ENCODE measurements at regions not wholly inside any gene's neighbourhood (a gene's known extent, or its start where the extent isn't known, plus 50 kb on each side); places are given as distances from the start of the nearest gene placed in this dataset.

GRCh38 chr6:56399672-56400263 is 152.4 kb upstream of the COL21A1 start:
- in situ Hi-C loops (cut with HindIII; ENCODE audit: low sequenced_read_pairs) = no loop called here
- DNase-seq (ENCODE audit: low read depth) = no peak
- H3K4me3 ChIP-seq (ENCODE audit: low read depth, low read length) = no peak overlapping the region
- TF ChIP-seq CTCF (IDR thresholded peaks at IDR 0.05; ENCODE audit: low read depth, low read length, missing control alignments) = no peak

GRCh38 chr6:56399250-56399671 is 151.9 kb upstream of the COL21A1 start:
- in situ Hi-C loops (cut with HindIII; ENCODE audit: low sequenced_read_pairs) = no loop called here
- H3K4me3 ChIP-seq (ENCODE audit: low read depth, low read length) = no peak overlapping the region
- DNase-seq (ENCODE audit: low read depth) = no peak
- TF ChIP-seq CTCF (IDR thresholded peaks at IDR 0.05; ENCODE audit: low read depth, low read length, missing control alignments) = no peak

DNA sequence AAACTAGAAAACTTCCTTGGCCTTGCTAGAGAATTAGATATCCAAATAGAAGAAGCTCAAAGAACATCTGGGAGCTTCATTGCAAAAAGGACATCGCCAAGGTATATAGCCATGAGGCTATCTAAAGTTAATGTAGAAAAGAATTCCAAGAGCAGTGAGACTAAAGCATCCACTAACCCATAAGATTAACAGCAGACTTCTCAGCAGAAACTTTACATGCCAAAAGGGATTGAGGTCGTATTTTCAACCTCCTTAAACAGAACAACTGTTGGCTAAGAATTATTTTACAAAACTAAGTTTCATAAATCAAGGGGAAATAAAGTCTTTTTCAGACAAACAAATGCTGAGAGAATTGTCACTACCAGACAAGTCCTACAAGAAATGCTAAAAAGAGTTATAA is 149.1 kb upstream of the COL21A1 start:
- no peak for TF ChIP-seq CTCF (IDR thresholded peaks at IDR 0.05; ENCODE audit: low read depth, low read length, missing control alignments)
- in situ Hi-C loops (cut with HindIII; ENCODE audit: low sequenced_read_pairs) = no loop called here
- DNase-seq (ENCODE audit: low read depth) = no peak
- H3K4me3 ChIP-seq (ENCODE audit: low read depth, low read length) = no peak overlapping the region

- H3K4me3 ChIP-seq (ENCODE audit: low read depth, low read length) = no peak overlapping the region
- in situ Hi-C loops (cut with HindIII; ENCODE audit: low sequenced_read_pairs) = no loop called here
- no peak for TF ChIP-seq CTCF (IDR thresholded peaks at IDR 0.05; ENCODE audit: low read depth, low read length, missing control alignments)
- DNase-seq (ENCODE audit: low read depth) = no peak
Measured at GRCh38 chr6:56393615-56394612, 146.5 kb upstream of the COL21A1 start.

DNA sequence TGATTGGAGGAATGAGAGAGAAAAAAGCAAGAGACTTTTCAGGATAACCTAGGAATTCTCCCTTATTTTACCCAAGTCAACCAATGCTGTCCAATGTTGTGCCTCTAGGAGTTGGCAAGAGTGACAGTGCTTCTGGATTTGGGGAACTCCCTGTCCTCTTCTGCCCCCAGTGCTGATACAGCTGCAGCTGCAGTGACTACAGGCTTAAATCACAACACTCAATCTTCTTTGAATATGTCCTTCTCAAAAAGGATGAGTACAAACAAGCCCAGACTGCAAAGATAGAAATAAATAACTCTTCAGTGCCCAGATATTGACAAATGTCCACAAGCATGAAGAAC is 141.0 kb upstream of the COL21A1 start:
- in situ Hi-C loops (cut with HindIII; ENCODE audit: low sequenced_read_pairs) = no loop called here
- no peak overlapping the region for H3K4me3 ChIP-seq (ENCODE audit: low read depth, low read length)
- no peak for DNase-seq (ENCODE audit: low read depth)
- TF ChIP-seq CTCF (IDR thresholded peaks at IDR 0.05; ENCODE audit: low read depth, low read length, missing control alignments) = no peak

GRCh38 chr6:56387621-56388414 is 140.4 kb upstream of the COL21A1 start:
- in situ Hi-C loops (cut with HindIII; ENCODE audit: low sequenced_read_pairs) = no loop called here
- no peak overlapping the region for H3K4me3 ChIP-seq (ENCODE audit: low read depth, low read length)
- no peak for TF ChIP-seq CTCF (IDR thresholded peaks at IDR 0.05; ENCODE audit: low read depth, low read length, missing control alignments)
- DNase-seq (ENCODE audit: low read depth) = no peak

Data from astrocyte of the cerebellum (primary cell).